CD4-positive, alpha-beta T cell treated with Interleukin-4 for 1 hour (primary cell): ENCODE measurements at regions not wholly inside any gene's neighbourhood (a gene's known extent, or its start where the extent isn't known, plus 50 kb on each side); places are given as distances from the start of the nearest gene placed in this dataset.
"Not testable (repeated sequence)": the region's sequence is repeated elsewhere in the genome, so short reads cannot be mapped to it uniquely, and the experiment has no call there.

Source experiments
- DNase-seq, 2 donors: peaks; one replicate each; pipeline ENCODE4 v3.0.0-alpha.2; 2020 to 2022

- no peak for DNase-seq
These were observed 153.1 kb downstream of the PCDH17 start for GRCh38 chr13:57784633-57785032.

DNA sequence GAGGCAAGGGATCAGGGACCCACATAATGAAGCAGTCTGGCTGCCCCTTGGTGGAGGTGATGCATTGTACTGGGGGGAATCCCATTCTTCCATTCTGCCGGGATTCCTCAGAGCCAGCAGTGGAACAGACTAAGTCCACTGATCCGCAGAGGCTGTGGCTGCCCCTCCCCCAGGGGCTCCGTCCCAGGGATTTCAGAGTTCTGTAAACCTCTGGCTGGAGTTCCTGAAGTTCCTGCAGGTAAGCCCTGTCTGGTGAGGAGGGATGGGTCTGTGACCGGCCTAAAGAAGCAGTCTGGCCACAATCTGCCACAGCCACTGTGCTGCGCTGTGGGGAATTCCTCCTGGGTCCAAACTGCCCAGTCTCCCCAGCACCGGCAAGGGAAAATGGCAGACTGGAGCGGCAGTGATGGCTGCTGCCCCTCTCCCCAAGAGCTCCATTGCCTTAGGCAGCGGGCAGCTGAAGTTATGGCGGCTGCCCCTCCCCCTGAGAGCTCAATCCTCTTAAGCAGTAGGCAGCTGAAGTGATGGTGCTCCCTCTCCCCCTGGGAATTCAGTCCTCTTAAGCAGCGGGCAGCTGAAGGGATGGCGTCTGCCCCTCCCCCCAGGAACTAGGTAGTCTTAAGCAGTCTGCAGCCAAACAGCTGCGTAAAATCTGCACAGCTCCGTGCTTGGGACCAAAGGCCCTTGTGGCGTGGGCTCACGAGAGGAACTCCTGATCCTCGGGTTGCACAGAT is 155.7 kb downstream of the PCDH17 start:
- DNase-seq = no peak

GRCh38 chr13:57799624-57800023 is 168.1 kb downstream of the PCDH17 start:
- DNase-seq = no peak

DNA sequence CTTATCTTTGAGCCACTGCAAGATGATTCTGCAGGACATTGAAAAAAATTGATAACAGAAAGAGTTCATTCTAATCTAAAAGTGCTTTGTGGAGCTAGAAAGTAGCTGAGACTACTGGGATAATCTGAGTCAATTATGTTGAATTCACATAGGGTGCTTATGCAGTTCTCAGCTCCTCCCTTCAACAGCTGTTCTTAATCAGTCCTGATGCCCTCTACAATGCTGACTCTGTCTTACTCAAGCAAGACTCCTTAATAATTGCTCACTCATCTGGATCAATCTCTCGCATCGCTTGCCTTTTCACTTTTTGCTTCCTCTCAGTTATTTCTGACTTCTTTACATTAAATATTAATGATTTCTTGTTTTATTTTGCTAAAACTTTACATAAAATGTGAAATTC is 182.1 kb downstream of the PCDH17 start:
- no peak for DNase-seq

DNA sequence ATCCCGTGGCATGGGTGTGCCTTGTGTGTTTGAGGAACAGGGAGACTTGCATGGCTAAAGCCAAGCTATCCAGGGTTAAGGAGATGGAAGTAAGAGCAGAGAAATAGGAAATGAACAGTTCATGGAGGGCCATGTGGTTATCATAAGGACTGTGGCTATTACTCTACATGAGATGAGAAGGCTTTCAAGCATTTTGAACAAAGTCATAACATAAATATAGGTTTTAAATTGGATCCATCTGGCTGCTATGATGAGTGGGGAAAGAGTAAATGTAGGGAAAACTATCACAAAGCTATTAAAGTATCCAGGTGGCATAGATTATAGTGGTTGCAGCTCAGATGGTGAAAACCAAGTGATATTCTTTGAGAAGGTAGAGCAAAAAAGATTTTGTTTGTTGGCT is 184.1 kb downstream of the PCDH17 start:
- DNase-seq = no peak

DNA sequence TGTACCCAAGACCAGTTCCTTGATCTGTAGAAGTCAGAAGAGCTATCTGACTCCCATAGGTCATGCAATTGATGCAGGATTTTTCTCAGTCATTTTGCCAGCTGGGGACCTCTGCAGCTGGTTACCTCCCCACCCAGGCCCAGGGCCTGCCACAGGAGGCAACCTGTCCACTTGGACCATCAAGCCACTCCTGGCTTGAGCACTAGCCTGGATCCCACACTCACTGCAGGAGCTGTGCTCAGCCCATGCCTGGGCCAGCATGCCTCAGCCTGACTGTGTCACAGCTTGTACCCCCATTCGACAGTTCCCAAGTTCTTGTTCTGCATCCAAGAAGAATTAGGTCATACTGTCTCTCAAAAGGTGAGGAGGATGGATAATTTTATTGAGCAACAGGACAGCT is 189.4 kb downstream of the PCDH17 start:
- no peak for DNase-seq

DNA sequence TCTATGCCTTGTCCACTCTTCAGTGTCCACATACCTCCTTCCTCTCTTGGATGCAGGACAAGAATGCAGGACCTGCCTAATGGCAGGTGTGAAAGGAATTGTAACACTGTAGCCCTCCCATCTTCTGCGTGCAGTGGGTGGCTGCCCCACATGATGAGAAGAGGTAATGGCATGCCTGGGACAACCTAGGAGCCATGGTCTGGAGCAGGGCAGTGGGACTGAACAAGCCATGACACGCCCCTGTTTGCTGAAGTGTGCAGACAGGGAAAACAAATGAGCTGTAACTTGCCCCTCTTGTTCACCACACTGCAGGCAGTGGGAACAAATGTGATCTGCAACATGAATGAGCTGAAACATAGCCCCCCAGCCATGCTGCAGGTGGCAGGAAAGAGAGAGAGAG is 192.2 kb downstream of the PCDH17 start:
- no peak for DNase-seq

DNA sequence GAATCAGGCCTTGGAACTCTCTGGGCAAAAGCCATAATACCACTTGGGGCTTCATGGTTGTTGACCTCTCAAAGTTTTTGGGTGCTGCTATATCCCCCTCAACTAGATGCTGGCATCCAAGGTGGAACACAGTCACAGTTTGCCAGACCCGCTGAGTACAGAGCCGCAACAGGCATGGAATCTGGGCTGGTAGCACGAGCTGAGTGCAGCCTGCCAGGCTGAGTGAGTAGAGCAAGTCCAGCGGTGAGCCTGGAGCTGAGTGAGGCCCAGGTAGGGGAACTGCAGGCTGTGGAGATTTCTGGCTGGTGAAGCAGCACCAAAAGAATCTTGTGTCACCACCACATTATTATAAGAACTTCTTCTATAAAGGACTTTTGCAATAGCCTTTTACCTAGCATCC is 192.6 kb downstream of the PCDH17 start:
- no peak for DNase-seq

DNA sequence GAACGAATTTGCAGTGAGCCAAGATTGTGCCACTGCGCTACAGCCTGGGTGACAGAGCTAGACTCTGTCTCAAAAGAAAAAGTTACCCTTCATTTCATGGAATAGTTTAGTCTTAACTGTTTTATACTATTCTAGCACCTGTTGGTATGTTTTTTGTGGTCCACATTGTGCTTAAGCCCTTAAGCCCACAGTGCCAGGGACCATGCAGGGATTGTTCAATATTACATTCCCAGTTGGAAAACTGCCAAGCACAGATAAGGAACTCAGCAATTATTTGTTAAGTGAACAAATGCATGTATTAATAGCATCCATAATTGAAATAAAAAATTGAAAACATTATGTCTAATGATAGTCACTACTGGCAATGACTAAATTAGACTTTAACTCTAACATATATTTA is 193.5 kb downstream of the PCDH17 start:
- no peak for DNase-seq

DNA sequence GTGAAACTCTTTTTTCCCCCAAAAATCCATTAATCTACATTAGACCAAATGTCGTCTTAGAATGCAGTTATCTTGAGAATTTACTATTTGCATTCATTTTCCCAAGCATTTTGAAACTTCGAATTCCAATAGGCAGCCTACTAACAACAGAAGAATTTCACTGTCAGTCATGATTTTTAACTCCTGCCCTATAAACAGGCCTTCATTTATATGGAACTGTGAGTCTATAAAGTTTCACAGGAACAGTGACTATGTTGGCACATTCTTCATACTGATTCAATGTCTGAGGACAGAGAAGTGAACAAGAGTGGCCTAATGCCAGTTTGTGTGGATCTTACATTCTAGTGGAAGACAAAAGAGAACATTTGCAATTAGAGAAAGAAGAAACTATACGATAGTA is 198.0 kb downstream of the PCDH17 start:
- no peak for DNase-seq

GRCh38 chr13:57832187-57832586 is 200.6 kb downstream of the PCDH17 start:
- DNase-seq = no peak

- no peak for DNase-seq
These were observed 206.3 kb downstream of the PCDH17 start for GRCh38 chr13:57837801-57838200.

- no peak for DNase-seq
These were observed 212.0 kb downstream of the PCDH17 start for GRCh38 chr13:57843521-57843920.

- no peak for DNase-seq
These were observed 215.1 kb downstream of the PCDH17 start for GRCh38 chr13:57846600-57847173.

DNA sequence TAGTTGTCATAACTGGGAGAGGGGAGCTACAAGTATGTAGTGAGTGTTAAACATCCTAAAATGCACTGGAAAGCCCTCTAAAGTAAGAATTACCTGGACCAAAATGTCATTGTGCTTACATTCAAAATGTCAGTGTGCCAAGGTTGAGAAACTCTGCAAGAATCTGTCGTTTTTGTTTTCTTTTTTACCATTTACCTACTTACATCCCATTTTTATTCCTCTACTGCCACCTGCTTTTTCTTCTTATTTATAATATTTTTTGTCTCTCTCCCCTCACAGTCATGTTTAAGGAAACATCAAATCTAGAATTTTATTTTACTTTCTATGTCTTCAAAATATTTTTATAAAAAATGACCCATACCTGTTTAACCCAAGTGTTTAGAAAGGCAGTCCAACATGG is 226.4 kb downstream of the PCDH17 start:
- no peak for DNase-seq

GRCh38 chr13:57858376-57858775 is 226.8 kb downstream of the PCDH17 start:
- no peak for DNase-seq

- no peak for DNase-seq
These were observed 231.3 kb downstream of the PCDH17 start for GRCh38 chr13:57862879-57863278.

DNA sequence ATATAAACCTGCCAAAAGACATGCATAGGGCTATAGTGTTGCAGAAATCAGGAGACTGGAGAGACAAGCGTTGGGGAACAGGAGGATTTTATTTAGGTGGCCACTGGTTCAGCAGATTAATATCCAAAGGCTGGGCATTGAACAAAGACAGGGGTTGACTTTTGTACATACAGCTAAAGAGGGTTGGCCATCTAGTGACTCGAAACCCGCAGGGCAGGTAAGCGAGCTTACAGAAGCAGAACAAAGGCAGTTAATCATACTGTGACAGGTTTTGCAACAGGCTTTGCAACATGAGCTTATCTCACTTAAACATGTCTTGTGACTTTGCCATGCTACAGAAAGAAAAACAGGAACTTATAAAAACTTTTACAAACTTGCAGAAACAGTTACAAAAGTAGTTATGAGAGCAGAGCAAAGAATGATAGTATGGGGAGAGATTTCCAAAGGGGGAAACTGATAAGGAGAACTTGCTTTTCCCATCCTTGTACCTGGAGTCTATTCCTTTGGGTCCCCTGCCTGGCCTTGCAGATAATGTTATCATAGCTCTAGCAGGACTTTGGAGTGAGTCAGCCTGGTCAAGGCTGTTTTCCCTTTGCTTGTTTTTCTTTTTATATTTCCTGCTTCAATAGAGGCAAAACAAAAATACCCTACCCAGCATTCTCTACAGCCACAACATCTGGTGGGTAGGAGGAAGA is 234.2 kb downstream of the PCDH17 start:
- no peak for DNase-seq

GRCh38 chr13:57874530-57874929 is 243.0 kb downstream of the PCDH17 start:
- no peak for DNase-seq

GRCh38 chr13:57877601-57878000 is 246.1 kb downstream of the PCDH17 start:
- no peak for DNase-seq

DNA sequence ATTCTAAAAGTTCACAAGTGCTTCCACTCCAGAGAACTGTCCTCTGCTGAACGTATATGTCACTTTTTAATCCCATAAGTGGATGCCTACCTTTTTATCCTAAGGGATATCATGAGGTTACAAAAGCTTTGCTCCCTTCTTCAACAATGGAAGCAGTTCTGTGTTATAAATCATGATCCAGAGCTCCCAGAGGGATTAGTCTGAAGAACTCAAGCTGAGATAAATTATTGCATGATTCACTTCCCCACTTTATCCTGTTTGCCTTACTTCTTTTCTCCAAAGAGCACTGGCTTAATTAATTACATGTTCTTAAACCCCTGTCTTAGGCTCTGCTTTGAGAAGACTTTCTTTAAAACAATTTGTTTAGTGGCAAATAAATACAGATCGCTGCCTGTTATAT is 246.7 kb downstream of the PCDH17 start:
- no peak for DNase-seq

DNA sequence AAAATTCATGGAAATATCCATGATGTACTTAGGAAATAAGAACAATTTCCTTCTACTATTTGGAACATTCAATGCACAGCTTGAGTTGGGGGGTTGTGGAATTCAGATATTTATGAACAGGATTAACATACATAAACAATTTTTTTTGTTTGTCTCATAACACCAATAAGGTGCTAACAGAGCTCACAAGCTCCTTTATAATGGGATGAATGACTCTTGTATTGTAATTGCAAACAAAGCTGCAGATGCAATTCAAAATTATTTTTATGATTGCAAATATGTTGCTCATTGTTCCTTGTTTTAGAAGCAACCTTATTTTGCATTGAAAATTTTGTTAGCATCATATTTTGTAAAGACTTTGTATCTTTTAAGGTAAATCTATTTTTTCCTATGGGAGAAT is 265.7 kb downstream of the PCDH17 start:
- DNase-seq = no peak

DNA sequence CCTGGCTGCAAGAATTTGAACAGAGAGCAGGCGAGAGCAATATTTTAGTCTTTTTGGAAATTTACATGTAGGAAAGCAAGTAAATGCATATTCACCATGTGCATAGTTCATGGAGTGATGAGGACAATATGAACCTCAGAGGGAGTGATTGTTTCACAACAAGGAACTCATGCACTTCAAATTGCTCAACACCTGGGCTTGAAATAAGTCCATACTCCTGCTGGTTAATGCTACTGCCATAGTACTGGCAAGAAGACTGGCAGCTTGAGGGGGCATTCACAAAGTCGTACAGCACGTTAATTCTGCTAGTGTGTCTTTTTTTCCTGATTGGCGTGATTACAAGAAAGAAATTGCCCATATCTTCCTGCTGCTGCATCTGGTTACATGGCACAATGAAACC is 267.6 kb downstream of the PCDH17 start:
- no peak for DNase-seq

GRCh38 chr13:57909833-57910232 is 278.3 kb downstream of the PCDH17 start:
- DNase-seq = not testable (repeated sequence)
